H1 (cell line): ENCODE measurements at regions not wholly inside any gene's neighbourhood (a gene's known extent, or its start where the extent isn't known, plus 50 kb on each side); places are given as distances from the start of the nearest gene placed in this dataset.

ENCODE experiments used
- CTCF ChIA-PET: fragments of 300-600 bp; sonication (Branson Sonifier 250); formaldehyde crosslinking; loops from one replicate; lab custom pipeline; 2021; ENCODE audit not compliant: partially characterized antibody; lab: Charles Lee
- POLR2A ChIA-PET: fragments of 300-600 bp; sonication (Branson Sonifier 250); formaldehyde crosslinking; loops from one replicate; lab custom pipeline; 2021; ENCODE audit warnings: inconsistent platforms; ENCODE audit not compliant: partially characterized antibody; lab: Charles Lee
- DNase-seq, 2 experiments: peaks; one replicate each; pipeline versions ENCODE4 v3.0.0 to v3.0.0-alpha.2; 2010 to 2022; ENCODE audit warnings: low spot score in 2 of 2, low read depth in 1 of 2, mixed read lengths in 1 of 2
- FAIRE-seq: peaks from 2 replicates; lab custom pipeline; 2011; peaks lifted over from hg19 to GRCh38; lab: Jason Lieb, UNC
- H2AFZ ChIP-seq: 2 replicates; pipeline ENCODE4 v1.8.1; 2012; ENCODE audit warnings: low read length, inconsistent platforms
- H2AK5ac ChIP-seq: 2 replicates; pipeline ENCODE4 v1.6.1; 2013; ENCODE audit warnings: low read depth, low read length
- H2BK120ac ChIP-seq: replicated peaks from 2 replicates; pipeline ENCODE3; 2013; ENCODE audit warnings: low read depth, low read length, inconsistent platforms
- H2BK12ac ChIP-seq: 2 replicates; pipeline ENCODE4 v1.6.1; 2013; ENCODE audit warnings: low read depth, low read length
- H2BK15ac ChIP-seq: 2 replicates; pipeline ENCODE4 v1.6.1; 2013; ENCODE audit warnings: low read length
- H2BK20ac ChIP-seq: 2 replicates; pipeline ENCODE4 v1.6.1; 2013; ENCODE audit warnings: low read length
- H2BK5ac ChIP-seq: 2 replicates; pipeline ENCODE4 v1.6.1; 2013; ENCODE audit warnings: low read depth, low read length
- H3K14ac ChIP-seq: 2 replicates; pipeline ENCODE4 v1.6.1; 2013; ENCODE audit warnings: inconsistent platforms; ENCODE audit not compliant: insufficient read length
- H3K18ac ChIP-seq: 2 replicates; pipeline ENCODE4 v1.6.1; 2013; ENCODE audit warnings: low read length; ENCODE audit errors: extremely low read depth
- H3K23ac ChIP-seq: 2 replicates; pipeline ENCODE4 v1.6.1; 2013; ENCODE audit warnings: inconsistent platforms; ENCODE audit not compliant: insufficient read length
- H3K23me2 ChIP-seq: 2 replicates; pipeline ENCODE4 v1.6.1; 2013; ENCODE audit warnings: low read depth, low read length
- H3K27ac ChIP-seq: 2 replicates; pipeline ENCODE4 v1.6.1; 2011; ENCODE audit warnings: low read depth, low read length, inconsistent platforms
- H3K27me3 ChIP-seq, 4 experiments: replicated peaks in 1 of 4; 1 replicate in 1 of 4; 2 replicates in 3 of 4; pipeline versions ENCODE4 v1.6.1 to v1.8.1; 2011 to 2013; ENCODE audit warnings: low read length in 3 of 4, mild to moderate bottlenecking in 3 of 4, inconsistent platforms in 2 of 4, mixed read lengths in 2 of 4, moderate library complexity in 1 of 4; ENCODE audit not compliant: control insufficient read depth in 3 of 4, insufficient read depth in 3 of 4; ENCODE audit errors: extremely low read depth in 1 of 4
- H3K36me3 ChIP-seq, 4 experiments: 2 replicates each; pipeline versions ENCODE4 v1.6.1 to v1.8.1; 2011 to 2013; ENCODE audit warnings: mild to moderate bottlenecking in 4 of 4, low read length in 3 of 4, moderate library complexity in 2 of 4, control low read depth in 1 of 4, inconsistent platforms in 1 of 4; ENCODE audit not compliant: insufficient read depth in 4 of 4, control insufficient read depth in 2 of 4
- H3K4ac ChIP-seq: replicated peaks from 2 replicates; pipeline ENCODE3; 2013; ENCODE audit warnings: low read length, low read depth, mixed read lengths, inconsistent platforms; ENCODE audit not compliant: insufficient read length
- H3K4me1 ChIP-seq, 4 experiments: replicated peaks in 1 of 4; 1 replicate in 1 of 4; 2 replicates in 3 of 4; pipeline versions ENCODE4 v1.6.1 to v1.8.1; 2011 to 2013; ENCODE audit warnings: low read length in 3 of 4, inconsistent platforms in 2 of 4, mixed read lengths in 1 of 4; ENCODE audit not compliant: insufficient read depth in 4 of 4, control insufficient read depth in 3 of 4
- H3K4me2 ChIP-seq, 2 experiments: 2 replicates each; pipeline versions ENCODE4 v1.6.1 to v1.8.1; 2011 to 2013; ENCODE audit warnings: low read depth in 2 of 2, low read length in 2 of 2, control low read depth in 1 of 2, inconsistent platforms in 1 of 2, mild to moderate bottlenecking in 1 of 2; ENCODE audit not compliant: insufficient read depth in 1 of 2
- H3K4me3 ChIP-seq, 4 experiments: fragments of 200-600, 300-600 bp in 1 of 4; sonication (generic), shearing (Covaris generic), sonication (Bioruptor Twin) in 1 of 4; 2 replicates each; pipeline versions ENCODE4 v1.5.1 to v1.8.1; 2011 to 2016; ENCODE audit warnings: low read length in 4 of 4, low read depth in 3 of 4, control low read depth in 2 of 4, inconsistent platforms in 2 of 4, mild to moderate bottlenecking in 2 of 4, mixed read lengths in 1 of 4, moderate library complexity in 1 of 4; ENCODE audit not compliant: insufficient read depth in 2 of 4; ENCODE audit errors: extremely low read depth in 1 of 4
- H3K56ac ChIP-seq: replicated peaks from 2 replicates; pipeline ENCODE3; 2013; ENCODE audit warnings: low read depth, mild to moderate bottlenecking, mixed read lengths, low read length, inconsistent platforms; ENCODE audit not compliant: insufficient read length
- H3K79me1 ChIP-seq: 2 replicates; pipeline ENCODE4 v1.6.1; 2013; ENCODE audit warnings: low read depth, low read length, control low read depth
- H3K79me2 ChIP-seq, 2 experiments: 2 replicates each; pipeline versions ENCODE4 v1.6.1 to v1.8.1; 2012 to 2013; ENCODE audit warnings: low read length in 2 of 2, mild to moderate bottlenecking in 2 of 2, inconsistent platforms in 1 of 2; ENCODE audit not compliant: insufficient read depth in 2 of 2, control insufficient read depth in 1 of 2
- H3K9ac ChIP-seq, 4 experiments: replicated peaks in 1 of 4; 1 replicate in 1 of 4; 2 replicates in 3 of 4; pipeline versions ENCODE4 v1.6.1 to v1.8.1; 2011 to 2013; ENCODE audit warnings: low read depth in 3 of 4, low read length in 3 of 4, control low read depth in 2 of 4, mild to moderate bottlenecking in 2 of 4, moderate library complexity in 2 of 4, inconsistent platforms in 1 of 4; ENCODE audit errors: extremely low read depth in 1 of 4
- H3K9me3 ChIP-seq, 2 experiments: 2 replicates each; pipeline versions ENCODE4 v1.6.1 to v1.8.1; 2012 to 2013; ENCODE audit warnings: mild to moderate bottlenecking in 2 of 2, moderate library complexity in 2 of 2, control low read depth in 1 of 2, inconsistent platforms in 1 of 2, low read depth in 1 of 2, low read length in 1 of 2, mixed read lengths in 1 of 2; ENCODE audit not compliant: insufficient read depth in 2 of 2
- H4K20me1 ChIP-seq, 2 experiments: replicated peaks in 1 of 2; 2 replicates each; pipeline versions ENCODE3 to v1.8.1; 2011 to 2013; ENCODE audit warnings: inconsistent platforms in 2 of 2, low read length in 2 of 2, mild to moderate bottlenecking in 1 of 2; ENCODE audit not compliant: insufficient read depth in 2 of 2, control insufficient read depth in 1 of 2
- H4K5ac ChIP-seq: 2 replicates; pipeline ENCODE4 v1.6.1; 2013; ENCODE audit warnings: low read length, low read depth, mixed read lengths, inconsistent platforms; ENCODE audit not compliant: insufficient read length
- H4K8ac ChIP-seq: 2 replicates; pipeline ENCODE4 v1.8.0; 2013; ENCODE audit warnings: mild to moderate bottlenecking, moderate library complexity, low read length, inconsistent platforms; ENCODE audit not compliant: insufficient read depth; ENCODE audit errors: extremely low read depth
- H4K91ac ChIP-seq: replicated peaks from 2 replicates; pipeline ENCODE3; 2013; ENCODE audit warnings: low read length, mixed read lengths, inconsistent platforms; ENCODE audit not compliant: insufficient read length
- HDAC6 ChIP-seq: IDR thresholded peaks from one replicate; pipeline ENCODE4 v1.7.1; 2012; ENCODE audit warnings: low read depth, mild to moderate bottlenecking, inconsistent platforms, low read length, moderate library complexity
- JUN ChIP-seq: IDR thresholded peaks from 2 replicates; pipeline ENCODE4 v1.6.1; 2011; ENCODE audit warnings: low read depth, mild to moderate bottlenecking, improper control_type of control experiment, low read length
- JUND ChIP-seq: IDR thresholded peaks from 2 replicates; pipeline ENCODE4 v1.6.1; 2011; ENCODE audit warnings: mild to moderate bottlenecking, improper control_type of control experiment, low read length
- MAFK ChIP-seq: IDR thresholded peaks from 2 replicates; pipeline ENCODE4 v1.6.1; 2012; ENCODE audit warnings: low read depth, mild to moderate bottlenecking, improper control_type of control experiment, low read length
- RBBP5 ChIP-seq: IDR thresholded peaks from 2 replicates; pipeline ENCODE4 v1.7.1; 2012; ENCODE audit warnings: low read depth, mild to moderate bottlenecking, inconsistent platforms, low read length, moderate library complexity, borderline replicate concordance
- RFX5 ChIP-seq: IDR thresholded peaks from 2 replicates; pipeline ENCODE4 v1.6.1; 2011; ENCODE audit warnings: low read depth, low read length, improper control_type of control experiment, borderline replicate concordance
- TAF7 ChIP-seq: optimal IDR thresholded peaks from 2 replicates; pipeline ENCODE3; 2011; ENCODE audit warnings: low read depth, mild to moderate bottlenecking, inconsistent platforms, low read length, moderate library complexity, borderline replicate concordance
- YY1 ChIP-seq: IDR thresholded peaks from 2 replicates; pipeline ENCODE4 v1.6.1; 2011; ENCODE audit warnings: low read depth, mild to moderate bottlenecking, low read length
- WGBS, 2 experiments: shearing (Covaris generic) in 1 of 2; methylation state at CpG; one replicate each; pipeline versions ENCODE4 v1.1.6 to v1.1.7; 2013 to 2015; ENCODE audit warnings: low lambda C conversion rate in 2 of 2, mixed read lengths in 2 of 2, inconsistent platforms in 1 of 2, low coverage in 1 of 2, missing lambda C conversion rate in 1 of 2; ENCODE audit not compliant: insufficient replicate concordance in 2 of 2, insufficient coverage in 1 of 2, insufficient read length in 1 of 2; ENCODE audit errors: extremely low coverage in 1 of 2, missing lambda C conversion rate in 1 of 2; 5-methylcytosine and 5-hydroxymethylcytosine counted together
- TF ChIP-seq, protein P1 (sequence below): IDR thresholded peaks from 2 replicates; pipeline ENCODE4 v1.6.1; 2012; ENCODE audit warnings: low read length, inconsistent platforms
- TF ChIP-seq, protein P2 (sequence below), 3 experiments: IDR thresholded peaks; 1 replicate in 2 of 3; 2 replicates in 1 of 3; pipeline versions ENCODE4 v1.5.1 to v1.6.1; 2011; ENCODE audit warnings: low read length in 3 of 3, mild to moderate bottlenecking in 3 of 3, inconsistent platforms in 2 of 3, low read depth in 1 of 3, moderate library complexity in 1 of 3; ENCODE audit not compliant: insufficient read depth in 1 of 3; ENCODE audit errors: control extremely low read depth in 1 of 3

- H3K79me2 ChIP-seq: no peaks in the 10 kb centered on the region
- WGBS, 2 experiments: 88% methylated on average over 4 of the region's 4 CpGs; no CpG with 5 or more reads in 1 of the 2 experiments
- H2BK5ac ChIP-seq: no peak overlapping the region
- H3K36me3 ChIP-seq: no peaks in the 10 kb centered on the region
- no peaks in the 10 kb centered on the region for H3K27me3 ChIP-seq
- no peak overlapping the region for H4K5ac ChIP-seq
- no peak overlapping the region for H3K18ac ChIP-seq
- H3K27ac ChIP-seq: no peak overlapping the region
- H2BK20ac ChIP-seq: no peak overlapping the region
- no peak overlapping the region for H3K4me2 ChIP-seq
- no peak overlapping the region for H3K23ac ChIP-seq
- peak overlapping the region; percentile 30; the same call in 1 of the 2 replicates for H2AFZ ChIP-seq
- H3K23me2 ChIP-seq: no peaks in the 10 kb centered on the region
- no peak overlapping the region for H4K91ac ChIP-seq
- CTCF ChIA-PET: no interaction called here
- no peaks in the 10 kb centered on the region for H3K4me1 ChIP-seq
- no peak overlapping the region for H2BK12ac ChIP-seq
- no peak overlapping the region for H3K56ac ChIP-seq
- H4K20me1 ChIP-seq: no peaks in the 10 kb centered on the region
- H2AK5ac ChIP-seq: no peak overlapping the region
- POLR2A ChIA-PET: no interaction called here
- no peak overlapping the region for H3K4me3 ChIP-seq
- H3K4ac ChIP-seq: no peak overlapping the region
- FAIRE-seq: no peak
- DNase-seq: no peak
- H3K79me1 ChIP-seq: no peaks in the 10 kb centered on the region
- H4K8ac ChIP-seq: no peak overlapping the region
- H2BK120ac ChIP-seq: no peak overlapping the region
- no peak overlapping the region for H3K9ac ChIP-seq
- no peak overlapping the region for H3K14ac ChIP-seq
- H3K9me3 ChIP-seq: no peaks in the 10 kb centered on the region
- H2BK15ac ChIP-seq: no peak overlapping the region
- TF ChIP-seq TAF7: no peak
- TF ChIP-seq JUN: no peak
- TF ChIP-seq, protein P1, sequence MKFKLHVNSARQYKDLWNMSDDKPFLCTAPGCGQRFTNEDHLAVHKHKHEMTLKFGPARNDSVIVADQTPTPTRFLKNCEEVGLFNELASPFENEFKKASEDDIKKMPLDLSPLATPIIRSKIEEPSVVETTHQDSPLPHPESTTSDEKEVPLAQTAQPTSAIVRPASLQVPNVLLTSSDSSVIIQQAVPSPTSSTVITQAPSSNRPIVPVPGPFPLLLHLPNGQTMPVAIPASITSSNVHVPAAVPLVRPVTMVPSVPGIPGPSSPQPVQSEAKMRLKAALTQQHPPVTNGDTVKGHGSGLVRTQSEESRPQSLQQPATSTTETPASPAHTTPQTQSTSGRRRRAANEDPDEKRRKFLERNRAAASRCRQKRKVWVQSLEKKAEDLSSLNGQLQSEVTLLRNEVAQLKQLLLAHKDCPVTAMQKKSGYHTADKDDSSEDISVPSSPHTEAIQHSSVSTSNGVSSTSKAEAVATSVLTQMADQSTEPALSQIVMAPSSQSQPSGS: no peak
- no peak for TF ChIP-seq JUND
- TF ChIP-seq, protein P2, sequence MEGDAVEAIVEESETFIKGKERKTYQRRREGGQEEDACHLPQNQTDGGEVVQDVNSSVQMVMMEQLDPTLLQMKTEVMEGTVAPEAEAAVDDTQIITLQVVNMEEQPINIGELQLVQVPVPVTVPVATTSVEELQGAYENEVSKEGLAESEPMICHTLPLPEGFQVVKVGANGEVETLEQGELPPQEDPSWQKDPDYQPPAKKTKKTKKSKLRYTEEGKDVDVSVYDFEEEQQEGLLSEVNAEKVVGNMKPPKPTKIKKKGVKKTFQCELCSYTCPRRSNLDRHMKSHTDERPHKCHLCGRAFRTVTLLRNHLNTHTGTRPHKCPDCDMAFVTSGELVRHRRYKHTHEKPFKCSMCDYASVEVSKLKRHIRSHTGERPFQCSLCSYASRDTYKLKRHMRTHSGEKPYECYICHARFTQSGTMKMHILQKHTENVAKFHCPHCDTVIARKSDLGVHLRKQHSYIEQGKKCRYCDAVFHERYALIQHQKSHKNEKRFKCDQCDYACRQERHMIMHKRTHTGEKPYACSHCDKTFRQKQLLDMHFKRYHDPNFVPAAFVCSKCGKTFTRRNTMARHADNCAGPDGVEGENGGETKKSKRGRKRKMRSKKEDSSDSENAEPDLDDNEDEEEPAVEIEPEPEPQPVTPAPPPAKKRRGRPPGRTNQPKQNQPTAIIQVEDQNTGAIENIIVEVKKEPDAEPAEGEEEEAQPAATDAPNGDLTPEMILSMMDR (IDR thresholded peaks at IDR 0.05; ENCODE audit: control extremely low read depth in 1 of 3, insufficient read depth in 1 of 3, low read depth in 1 of 3, low read length in 3 of 3): no peak
- no peak for TF ChIP-seq YY1
- TF ChIP-seq MAFK: no peak
- no peak for TF ChIP-seq RBBP5
- no peak for TF ChIP-seq RFX5
- no peak for TF ChIP-seq HDAC6
Observed at GRCh38 chr11:96875712-96876111, 485.9 kb downstream of the JRKL start.
